Neuronal stem cell (in vitro differentiated cells): ENCODE measurements at regions not wholly inside any gene's neighbourhood (a gene's known extent, or its start where the extent isn't known, plus 50 kb on each side); places are given as distances from the start of the nearest gene placed in this dataset.
A peak's percentile ranks its signal among the peaks of the same experiment; 100 is the strongest.

Source experiments
- DNase-seq: peaks from one replicate; pipeline ENCODE4 v3.0.0-alpha.2; 2013; ENCODE audit warnings: low spot score
- H2AFZ ChIP-seq: one replicate; pipeline ENCODE4 v1.6.1; 2013; ENCODE audit warnings: mild to moderate bottlenecking, low read length, inconsistent platforms
- H2AK5ac ChIP-seq: 2 replicates; pipeline ENCODE4 v1.6.1; 2013; ENCODE audit warnings: low read depth, mild to moderate bottlenecking, inconsistent platforms, low read length, moderate library complexity, mixed read lengths
- H2BK120ac ChIP-seq: 2 replicates; pipeline ENCODE4 v1.6.1; 2013; ENCODE audit warnings: low read depth, mild to moderate bottlenecking, inconsistent platforms, low read length, moderate library complexity, mixed read lengths
- H2BK12ac ChIP-seq: one replicate; pipeline ENCODE4 v1.6.1; 2013; ENCODE audit warnings: low read length, inconsistent platforms
- H2BK15ac ChIP-seq: 2 replicates; pipeline ENCODE4 v1.6.1; 2013; ENCODE audit warnings: mild to moderate bottlenecking, low read length, inconsistent platforms, mixed read lengths
- H2BK5ac ChIP-seq: one replicate; pipeline ENCODE4 v1.6.1; 2013; ENCODE audit warnings: inconsistent platforms, mild to moderate bottlenecking, low read length, moderate library complexity
- H3K14ac ChIP-seq: one replicate; pipeline ENCODE4 v1.6.1; 2013; ENCODE audit warnings: low read length, inconsistent platforms
- H3K18ac ChIP-seq: 2 replicates; pipeline ENCODE4 v1.6.1; 2013; ENCODE audit warnings: low read length, inconsistent platforms
- H3K23ac ChIP-seq: 2 replicates; pipeline ENCODE4 v1.6.1; 2013; ENCODE audit warnings: low read depth, mild to moderate bottlenecking, mixed read lengths, low read length, inconsistent platforms; ENCODE audit not compliant: poor library complexity
- H3K27ac ChIP-seq: replicated peaks from 3 replicates; pipeline ENCODE4 v1.5.1; 2013; ENCODE audit warnings: low read length, inconsistent platforms
- H3K27me3 ChIP-seq, 3 experiments: 2 replicates each; pipeline ENCODE4 v1.6.1; 2013; ENCODE audit warnings: low read length in 3 of 3, mild to moderate bottlenecking in 2 of 3, inconsistent platforms in 1 of 3, low read depth in 1 of 3, mixed read lengths in 1 of 3, moderate library complexity in 1 of 3; ENCODE audit not compliant: control insufficient read depth in 3 of 3, insufficient read depth in 3 of 3
- H3K36me3 ChIP-seq, 2 donors: replicated peaks in 1 of 2; 2 replicates each; pipeline ENCODE4 v1.6.1; 2013; ENCODE audit warnings: low read length in 2 of 2; ENCODE audit not compliant: control insufficient read depth in 2 of 2, insufficient read depth in 2 of 2
- H3K4ac ChIP-seq: 2 replicates; pipeline ENCODE4 v1.6.1; 2013; ENCODE audit warnings: inconsistent platforms, mild to moderate bottlenecking, low read length, moderate library complexity
- H3K4me1 ChIP-seq, 2 donors: 1 replicate in 1 of 2; 2 replicates in 1 of 2; pipeline ENCODE4 v1.6.1; 2013; ENCODE audit warnings: low read length in 2 of 2, low read depth in 1 of 2; ENCODE audit not compliant: control insufficient read depth in 2 of 2, insufficient read depth in 1 of 2
- H3K4me2 ChIP-seq: one replicate; pipeline ENCODE4 v1.6.1; 2013; ENCODE audit warnings: mild to moderate bottlenecking, low read length, inconsistent platforms; ENCODE audit not compliant: insufficient read depth, poor library complexity, severe bottlenecking
- H3K4me3 ChIP-seq, 2 donors: 2 replicates each; pipeline ENCODE4 v1.5.1; 2013; ENCODE audit warnings: low read length in 2 of 2, mild to moderate bottlenecking in 2 of 2, inconsistent platforms in 1 of 2, moderate library complexity in 1 of 2
- H3K79me1 ChIP-seq: one replicate; pipeline ENCODE4 v1.6.1; 2013; ENCODE audit warnings: low read depth, mild to moderate bottlenecking, inconsistent platforms, low read length, moderate library complexity
- H3K9ac ChIP-seq: one replicate; pipeline ENCODE4 v1.6.1; 2013; ENCODE audit warnings: mild to moderate bottlenecking, low read depth, low read length, inconsistent platforms; ENCODE audit not compliant: poor library complexity
- H3K9me3 ChIP-seq, 2 donors: replicated peaks in 1 of 2; 2 replicates each; pipeline versions ENCODE3 to v1.6.1; 2013; ENCODE audit warnings: low read length in 2 of 2, mild to moderate bottlenecking in 2 of 2, inconsistent platforms in 1 of 2, low read depth in 1 of 2, mixed read lengths in 1 of 2, moderate library complexity in 1 of 2; ENCODE audit not compliant: control insufficient read depth in 2 of 2, insufficient read depth in 1 of 2
- H4K8ac ChIP-seq: one replicate; pipeline ENCODE4 v1.6.1; 2013; ENCODE audit warnings: low read depth, mild to moderate bottlenecking, inconsistent platforms, low read length, moderate library complexity
- H4K91ac ChIP-seq: one replicate; pipeline ENCODE4 v1.6.1; 2013; ENCODE audit warnings: low read length, low read depth, mild to moderate bottlenecking, inconsistent platforms; ENCODE audit not compliant: poor library complexity
- WGBS, 2 donors: extraction: QIAGEN DNeasy Blood & Tissue Kit; methylation state at CpG; one replicate each; pipeline ENCODE4 v1.1.7; 2013; ENCODE audit warnings: missing lambda C conversion rate in 2 of 2, mixed read lengths in 1 of 2; ENCODE audit not compliant: insufficient read length in 2 of 2, insufficient replicate concordance in 1 of 2; ENCODE audit errors: extremely low coverage in 2 of 2; 5-methylcytosine and 5-hydroxymethylcytosine counted together

DNA sequence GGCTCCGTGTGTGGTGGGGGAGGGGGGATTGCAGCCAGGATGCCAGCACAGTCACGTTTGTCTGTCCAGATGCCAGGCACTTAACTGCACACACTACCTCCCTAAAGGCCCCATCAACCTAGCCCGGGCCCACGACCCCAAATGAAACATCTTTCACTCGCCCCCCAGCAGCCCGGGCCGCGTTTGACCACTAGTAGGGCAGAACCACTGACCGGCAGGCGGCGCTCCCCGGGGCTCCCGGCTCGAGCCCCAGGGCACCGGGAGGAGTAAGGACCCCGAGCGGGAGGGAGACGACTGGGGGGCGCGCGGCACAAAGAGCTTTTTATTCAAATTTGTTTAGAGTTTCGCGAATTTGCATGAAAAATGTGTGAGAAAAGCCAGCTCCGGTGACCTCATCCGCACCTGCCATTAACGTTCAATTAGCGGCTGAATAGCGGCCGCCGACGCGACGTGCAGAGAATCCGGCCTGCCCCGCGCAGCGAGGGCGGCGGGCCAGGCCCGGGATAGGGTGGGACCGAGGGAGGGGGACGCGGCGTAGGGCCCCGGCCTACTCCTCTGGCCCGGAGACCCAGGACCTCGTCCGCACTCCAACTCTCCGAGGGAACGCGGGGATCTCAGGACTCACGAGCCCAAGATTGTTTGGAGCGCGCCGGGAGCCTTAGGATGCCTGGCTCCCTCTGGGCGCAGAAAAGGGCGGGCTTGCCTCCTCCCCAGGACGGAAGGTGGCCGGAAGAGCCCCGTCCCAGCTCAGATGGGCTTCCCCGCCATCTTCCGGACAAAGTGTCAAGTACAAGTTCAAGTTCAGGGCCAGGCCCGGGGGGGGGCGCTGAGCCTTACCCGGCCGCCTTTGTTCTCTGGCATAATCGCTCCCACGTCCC, 64.9 kb upstream of the POLG start:
- no peak for DNase-seq
- Histone ChIP-seq H2AFZ (no peak overlapping the region), H3K36me3 (no peaks in the 10 kb centered on the region), H4K8ac (no peak overlapping the region), H2BK5ac (no peak overlapping the region), H3K4ac (no peak overlapping the region), H3K27ac (no peak overlapping the region), H3K79me1 (no peaks in the 10 kb centered on the region), H3K9ac (no peak overlapping the region), H3K4me1 (peaks cover 5 to 10% of the 10 kb centered on the region in 2 donors), H3K27me3 (peaks cover 48 to 98% (median 92%) of the 10 kb centered on the region in 3 experiments), H3K9me3 (no peaks in the 10 kb centered on the region), H3K14ac (no peak overlapping the region), H2BK12ac (no peak overlapping the region), H2AK5ac (no peak overlapping the region), H2BK120ac (no peak overlapping the region), H2BK15ac (no peak overlapping the region), H4K91ac (no peak overlapping the region), H3K4me2 (peak overlapping the region; percentile 29), H3K18ac (no peak overlapping the region), H3K23ac (peak overlapping the region; percentile 58), H3K4me3 (no peak overlapping the region)
- WGBS, 2 donors: no CpG with 5 or more reads among the region's 68 CpGs

DNA sequence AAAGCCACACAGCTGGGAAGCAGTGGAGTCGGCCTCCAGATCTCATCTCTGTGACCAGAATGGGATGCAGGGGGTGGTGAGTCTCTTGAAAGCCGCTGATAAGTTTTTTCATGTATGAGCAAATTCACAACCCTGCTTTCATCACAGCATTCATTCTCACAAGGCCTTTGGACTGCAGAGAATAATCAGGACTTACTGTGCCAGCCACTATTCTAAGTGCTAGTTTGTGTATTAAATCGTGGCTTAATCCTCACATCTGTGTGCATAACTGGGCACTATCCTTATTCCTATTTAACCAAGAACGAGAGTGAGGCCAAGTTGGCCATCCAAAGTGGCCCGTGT, 64.2 kb upstream of the POLG start:
- Histone ChIP-seq H3K36me3 (no peaks in the 10 kb centered on the region), H3K9ac (no peak overlapping the region), H2BK5ac (no peak overlapping the region), H2BK120ac (no peak overlapping the region), H4K91ac (no peak overlapping the region), H3K4me3 (no peak overlapping the region), H3K27me3 (peaks cover 43 to 98% (median 92%) of the 10 kb centered on the region in 3 experiments), H2AFZ (no peak overlapping the region), H2BK12ac (no peak overlapping the region), H3K4me2 (no peak overlapping the region), H2BK15ac (no peak overlapping the region), H3K27ac (no peak overlapping the region), H3K9me3 (no peaks in the 10 kb centered on the region), H4K8ac (no peak overlapping the region), H3K14ac (no peak overlapping the region), H2AK5ac (no peak overlapping the region), H3K23ac (no peak overlapping the region), H3K4ac (no peak overlapping the region), H3K4me1 (peaks cover 5 to 10% of the 10 kb centered on the region in 2 donors), H3K79me1 (no peaks in the 10 kb centered on the region), H3K18ac (no peak overlapping the region)
- no peak for DNase-seq
- WGBS, 2 donors: no CpG with 5 or more reads among the region's 5 CpGs

DNA sequence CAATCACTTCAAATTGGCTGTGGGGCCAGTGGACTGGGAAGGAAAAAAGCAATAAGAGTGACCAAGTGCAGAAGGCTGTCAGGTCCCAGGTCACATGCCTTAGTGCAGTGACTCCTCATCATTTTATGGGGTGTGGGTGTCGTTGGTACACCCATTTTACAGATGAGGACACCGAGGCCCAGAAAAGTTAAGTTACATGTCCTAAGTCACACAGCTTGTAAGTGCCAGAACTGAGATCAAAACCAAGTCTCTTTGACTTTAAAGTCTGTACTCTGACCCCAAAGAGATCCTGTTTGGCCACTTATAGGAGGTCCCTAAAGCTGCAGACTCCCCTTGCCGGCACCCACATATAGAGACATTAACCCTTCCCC, 63.0 kb upstream of the POLG start:
- Histone ChIP-seq H3K36me3 (no peaks in the 10 kb centered on the region), H3K9ac (no peak overlapping the region), H2BK12ac (no peak overlapping the region), H3K4me1 (peaks cover 5 to 10% of the 10 kb centered on the region in 2 donors), H3K27ac (no peak overlapping the region), H2BK120ac (no peak overlapping the region), H2AK5ac (peak overlapping the region; percentile 34), H3K4me2 (no peak overlapping the region), H4K91ac (no peak overlapping the region), H2BK5ac (peak overlapping the region; percentile 2), H3K9me3 (no peaks in the 10 kb centered on the region), H3K14ac (no peak overlapping the region), H3K4ac (no peak overlapping the region), H3K18ac (peak overlapping the region; percentile 59), H3K23ac (no peak overlapping the region), H2AFZ (no peak overlapping the region), H3K4me3 (no peak overlapping the region), H4K8ac (no peak overlapping the region), H3K27me3 (peaks cover 41 to 95% (median 92%) of the 10 kb centered on the region in 3 experiments), H3K79me1 (no peaks in the 10 kb centered on the region), H2BK15ac (no peak overlapping the region)
- WGBS, 2 donors: no CpG with 5 or more reads among the region's 3 CpGs
- no peak for DNase-seq

DNA sequence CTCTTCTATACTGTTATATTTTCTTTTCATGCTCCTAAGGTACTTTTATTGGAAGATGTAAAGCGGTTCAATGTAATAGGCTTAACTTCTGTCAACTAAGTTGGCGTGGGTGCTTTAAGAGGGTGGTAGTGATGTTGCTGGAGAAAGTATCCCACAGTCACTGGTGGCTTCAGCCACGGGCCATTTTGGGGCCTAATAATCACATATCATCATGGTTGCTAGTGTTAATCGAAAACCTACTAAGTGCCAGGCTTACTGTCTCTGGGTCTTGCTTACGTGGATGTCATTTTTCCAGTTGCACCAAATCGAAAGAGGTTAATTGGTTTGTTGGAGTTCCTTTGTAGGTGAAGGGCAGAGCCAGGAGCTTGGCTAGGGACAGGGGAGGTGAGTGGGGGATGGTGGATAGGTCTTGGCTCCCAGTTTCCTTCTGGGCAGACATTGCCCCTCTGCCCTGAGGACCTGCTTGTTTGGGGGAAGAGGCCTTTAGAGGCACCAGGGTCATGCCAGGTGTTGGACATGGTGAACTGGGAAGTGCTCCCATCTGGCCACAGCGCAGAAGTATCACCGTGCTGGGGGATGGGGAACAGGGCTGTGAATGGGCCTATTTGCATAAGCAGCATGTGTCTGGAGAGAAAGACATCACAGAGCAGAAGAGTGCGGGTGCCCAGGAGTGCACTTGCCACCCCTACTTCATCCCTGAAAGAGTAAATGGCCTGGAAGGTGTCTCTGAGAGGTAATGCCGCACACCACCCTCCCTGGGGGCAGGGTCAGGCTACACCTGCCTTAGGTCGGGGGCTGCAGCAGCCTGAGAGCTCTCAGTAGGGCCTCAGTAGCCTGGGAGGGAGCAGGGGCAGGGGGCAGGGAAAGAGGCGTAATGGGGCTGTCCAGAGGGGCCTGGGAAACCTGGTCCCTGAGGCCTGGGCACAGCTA, 62.4 kb upstream of the POLG start:
- no peak overlapping the region for H2BK15ac ChIP-seq
- peaks cover 39 to 94% (median 92%) of the 10 kb centered on the region in 3 experiments for H3K27me3 ChIP-seq
- H3K36me3 ChIP-seq: no peaks in the 10 kb centered on the region
- peak overlapping the region; percentile 59 for H3K18ac ChIP-seq
- no peak overlapping the region for H2BK120ac ChIP-seq
- WGBS, 2 donors: no CpG with 5 or more reads among the region's 12 CpGs
- H3K79me1 ChIP-seq: no peaks in the 10 kb centered on the region
- H3K4me2 ChIP-seq: no peak overlapping the region
- no peak overlapping the region for H4K8ac ChIP-seq
- H3K4me3 ChIP-seq: no peak overlapping the region
- no peak overlapping the region for H3K27ac ChIP-seq
- peaks cover 9 to 10% of the 10 kb centered on the region in 2 donors for H3K4me1 ChIP-seq
- no peak overlapping the region for H3K23ac ChIP-seq
- H4K91ac ChIP-seq: no peak overlapping the region
- H3K14ac ChIP-seq: no peak overlapping the region
- no peak overlapping the region for H2BK5ac ChIP-seq
- H2BK12ac ChIP-seq: no peak overlapping the region
- DNase-seq: no peak
- H3K9me3 ChIP-seq: no peaks in the 10 kb centered on the region
- H3K4ac ChIP-seq: no peak overlapping the region
- H3K9ac ChIP-seq: no peak overlapping the region
- peak overlapping the region; percentile 34 for H2AK5ac ChIP-seq
- no peak overlapping the region for H2AFZ ChIP-seq
